Activated T-cell treated with anti-CD3 and anti-CD28 coated beads for 24 hours (primary cell): ENCODE measurements at regions not wholly inside any gene's neighbourhood (a gene's known extent, or its start where the extent isn't known, plus 50 kb on each side); places are given as distances from the start of the nearest gene placed in this dataset.
"Not testable (repeated sequence)": the region's sequence is repeated elsewhere in the genome, so short reads cannot be mapped to it uniquely, and the experiment has no call there.

Source experiments
- DNase-seq: peaks from one replicate; pipeline ENCODE4 v3.0.0-alpha.2; 2020; ENCODE audit warnings: low read depth

DNA sequence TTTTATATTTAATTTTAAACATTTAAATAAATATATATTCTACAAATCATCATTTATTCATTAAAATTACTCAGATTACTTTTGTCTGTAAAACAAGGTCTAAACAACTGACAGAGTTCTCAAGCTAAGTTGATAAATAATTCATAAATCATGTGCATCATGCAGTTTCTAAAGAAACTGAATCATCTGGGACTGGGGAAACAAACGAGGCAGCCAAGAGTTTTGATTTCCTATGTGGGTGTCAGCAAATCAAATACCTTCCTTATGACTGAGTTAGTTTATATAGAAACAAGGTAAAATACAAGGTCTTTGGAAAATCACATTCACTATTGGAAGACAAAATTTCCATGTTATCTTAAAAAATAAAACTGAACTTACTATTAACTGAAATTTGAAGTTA, 149.9 kb upstream of the BEND6 start:
- DNase-seq: no peak

DNA sequence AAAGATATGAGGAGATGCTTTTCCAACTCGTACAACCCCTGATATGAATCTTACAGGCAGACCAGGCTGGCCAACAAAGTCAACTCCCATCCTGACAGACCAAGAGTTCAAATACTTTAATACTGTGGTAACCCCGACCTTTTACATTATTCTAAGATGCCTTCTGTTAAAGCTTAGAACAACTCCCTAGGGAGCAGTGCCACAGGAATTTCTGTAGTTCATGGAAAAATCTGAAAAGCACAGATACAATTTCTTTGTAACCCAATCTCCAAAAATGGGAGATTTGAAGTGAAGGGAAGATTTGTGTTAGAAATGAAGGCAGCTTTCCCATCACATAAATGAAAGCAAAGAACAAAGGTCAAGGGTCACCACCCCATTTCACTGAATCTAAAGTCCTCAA, 151.3 kb upstream of the BEND6 start:
- no peak for DNase-seq

DNA sequence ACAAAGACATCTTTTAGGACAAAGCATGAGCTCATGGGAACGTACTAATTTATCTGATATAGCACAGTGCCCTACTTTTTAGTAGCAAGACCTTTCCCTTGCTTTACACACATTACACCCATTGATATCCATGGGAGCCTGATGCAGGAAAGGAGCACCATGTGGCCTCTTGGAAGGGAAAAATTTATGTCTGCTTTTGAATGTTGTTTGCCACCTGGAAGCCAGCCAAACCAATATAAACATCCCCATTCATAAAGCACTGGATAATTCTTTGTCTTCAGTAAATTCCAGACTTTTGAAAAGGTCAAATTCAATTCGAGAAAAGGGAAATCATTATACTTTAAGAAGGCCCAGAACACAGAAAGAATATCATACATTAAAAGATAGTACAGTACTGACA, 152.3 kb upstream of the BEND6 start:
- no peak for DNase-seq

DNA sequence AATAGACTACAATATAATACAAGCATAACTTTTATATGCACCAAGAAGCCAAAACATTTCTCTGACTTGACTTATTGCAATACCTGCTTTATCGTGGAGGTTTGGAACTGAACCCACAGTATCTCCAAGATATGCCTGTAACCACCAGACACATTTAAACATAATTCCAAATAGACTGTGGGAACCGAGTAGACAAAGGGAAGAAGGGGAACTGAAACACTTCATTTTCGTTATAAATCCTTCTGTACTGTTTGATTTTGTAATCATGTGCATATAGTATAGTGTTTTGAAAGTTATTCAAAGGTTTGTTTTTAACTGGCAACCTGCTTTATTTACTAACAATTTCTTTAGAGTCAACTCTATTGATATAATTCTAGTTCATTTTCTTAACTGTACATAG, 154.9 kb upstream of the BEND6 start:
- no peak for DNase-seq

DNA sequence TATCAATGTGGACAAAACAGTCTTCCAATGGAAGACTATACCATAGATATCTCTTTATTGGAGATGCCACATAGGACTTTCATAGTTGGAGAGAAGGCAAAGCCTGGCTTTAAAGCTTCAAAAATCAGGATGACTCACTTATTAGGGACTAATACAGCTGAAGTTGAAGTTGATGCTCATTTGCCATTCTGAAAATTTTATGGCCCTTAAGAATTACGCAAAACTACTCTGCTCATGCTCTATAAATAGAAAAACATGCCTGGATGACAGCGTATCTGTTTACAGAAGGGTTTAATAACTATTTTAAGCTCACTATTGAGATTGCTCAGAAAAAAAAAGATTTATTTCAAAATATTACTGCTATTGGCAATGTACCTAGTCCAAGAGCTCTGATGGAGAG, 155.5 kb upstream of the DST start:
- no peak for DNase-seq

DNA sequence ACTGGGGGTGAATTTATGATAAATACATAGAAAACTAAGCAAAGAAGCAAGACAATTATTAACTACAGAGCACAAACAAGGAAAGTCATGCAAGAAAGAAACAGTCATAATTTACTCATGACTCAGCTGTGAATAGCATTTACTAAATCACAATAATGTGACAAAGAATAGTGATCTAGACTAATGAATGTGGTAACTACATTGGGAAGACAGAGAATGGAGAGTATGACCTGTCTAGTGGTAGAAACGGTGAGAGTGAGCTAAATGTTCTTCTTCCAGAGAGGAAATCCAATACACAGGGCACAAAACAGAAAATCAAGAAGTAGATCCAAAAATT, 153.5 kb upstream of the DST start:
- no peak for DNase-seq

GRCh38 chr6:56795466-56796195, 152.9 kb upstream of the DST start:
- no peak for DNase-seq

DNA sequence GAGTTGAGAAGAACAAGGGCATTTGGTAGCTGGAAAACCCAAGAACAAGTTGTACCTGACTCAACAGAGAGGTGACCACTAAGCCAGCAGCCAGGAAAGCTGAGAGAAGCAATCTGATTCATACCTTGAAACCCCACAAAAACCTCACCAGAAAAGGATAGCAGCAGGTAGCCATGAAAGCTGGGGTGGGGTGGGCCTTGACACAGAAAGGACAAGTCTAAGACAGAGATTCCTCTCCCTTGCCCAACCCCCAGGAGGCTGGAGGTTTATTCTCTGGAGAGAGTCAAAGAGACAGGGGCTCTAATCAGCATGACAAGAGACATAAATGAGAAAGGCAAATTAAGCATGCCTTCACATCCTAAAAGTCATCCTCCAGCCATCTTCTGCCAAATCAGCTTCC, 151.7 kb upstream of the DST start:
- DNase-seq: no peak

DNA sequence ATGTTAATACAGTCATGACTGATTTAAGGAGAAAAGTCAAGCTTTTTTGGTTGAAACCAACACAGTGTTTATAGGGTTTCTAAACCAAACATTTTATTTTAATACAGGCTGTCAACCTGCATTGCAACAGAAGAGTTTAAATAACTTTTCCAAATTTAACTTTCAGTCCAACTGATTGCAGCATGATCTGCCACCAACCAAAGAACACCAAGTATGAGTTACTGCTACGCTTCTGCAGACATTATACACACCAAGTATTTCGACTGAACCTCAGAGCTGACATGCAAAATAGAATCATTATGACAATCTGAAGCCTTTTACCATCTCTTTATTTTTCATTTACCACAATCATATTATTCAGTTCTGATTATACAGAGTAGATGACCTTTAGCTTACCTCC, 151.2 kb upstream of the DST start:
- DNase-seq: no peak

- no peak for DNase-seq
Observed at GRCh38 chr6:56790414-56790813, 147.7 kb upstream of the DST start.

DNA sequence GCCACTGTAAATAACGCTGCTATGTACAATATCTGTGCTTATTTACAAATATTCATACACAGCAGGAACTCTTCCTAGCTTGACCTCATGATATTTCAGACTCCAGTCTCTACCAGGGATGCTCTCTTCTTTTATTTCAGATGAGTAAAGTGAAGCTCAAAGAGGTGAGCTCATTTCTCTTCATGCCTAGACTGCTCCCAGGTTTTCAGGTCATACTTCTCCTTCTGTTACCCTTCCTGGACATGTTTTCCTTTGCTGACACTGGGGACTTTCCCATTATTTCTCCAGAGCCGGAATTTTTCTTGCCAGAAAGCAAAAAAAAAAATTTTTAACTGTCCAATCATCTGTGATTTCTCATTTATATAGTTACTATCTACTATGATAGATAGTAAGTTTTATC, 147.2 kb upstream of the DST start:
- DNase-seq: no peak

DNA sequence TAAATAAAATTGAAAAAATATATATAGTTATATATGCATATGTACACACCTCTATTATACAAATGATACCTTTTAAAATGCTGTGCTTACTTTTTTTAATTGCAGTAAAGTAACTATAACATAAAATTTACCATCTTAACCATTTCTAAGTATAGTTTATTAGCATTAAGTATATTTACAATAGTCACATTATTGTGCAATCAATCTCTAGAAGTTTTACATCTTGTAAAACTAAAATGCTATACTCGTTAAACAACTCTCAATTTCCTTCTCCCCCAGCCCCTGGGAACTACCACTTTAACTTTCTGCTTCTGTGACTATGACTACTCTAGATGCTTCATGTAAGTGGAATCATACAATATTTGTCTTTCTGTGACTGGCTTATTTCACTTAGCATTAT, 146.7 kb upstream of the DST start:
- no peak for DNase-seq

- no peak for DNase-seq
Observed at GRCh38 chr6:56787209-56787608, 144.5 kb upstream of the DST start.

- DNase-seq: no peak
Observed at GRCh38 chr6:56786256-56786655, 143.6 kb upstream of the DST start.

DNA sequence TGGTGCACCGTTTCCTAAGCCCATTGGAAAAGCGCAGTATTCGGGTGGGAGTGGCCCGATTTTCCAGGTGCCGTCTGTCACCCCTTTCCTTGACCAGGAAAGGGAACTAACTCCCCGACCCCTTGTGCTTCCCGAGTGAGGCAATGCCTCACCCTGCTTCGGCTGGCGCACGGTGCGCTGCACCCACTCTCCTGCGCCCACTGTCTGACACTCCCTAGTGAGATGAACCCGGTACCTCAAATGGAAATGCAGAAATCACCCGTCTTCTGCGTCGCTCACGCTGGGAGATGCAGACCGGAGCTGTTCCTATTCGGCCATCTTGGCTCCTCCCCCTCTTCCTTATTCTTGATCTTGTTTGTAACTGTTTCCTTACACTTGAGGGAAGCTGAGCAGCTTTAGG, 142.8 kb upstream of the DST start:
- DNase-seq: not testable (repeated sequence)

GRCh38 chr6:56780109-56780508, 137.4 kb upstream of the DST start:
- DNase-seq: not testable (repeated sequence)

DNA sequence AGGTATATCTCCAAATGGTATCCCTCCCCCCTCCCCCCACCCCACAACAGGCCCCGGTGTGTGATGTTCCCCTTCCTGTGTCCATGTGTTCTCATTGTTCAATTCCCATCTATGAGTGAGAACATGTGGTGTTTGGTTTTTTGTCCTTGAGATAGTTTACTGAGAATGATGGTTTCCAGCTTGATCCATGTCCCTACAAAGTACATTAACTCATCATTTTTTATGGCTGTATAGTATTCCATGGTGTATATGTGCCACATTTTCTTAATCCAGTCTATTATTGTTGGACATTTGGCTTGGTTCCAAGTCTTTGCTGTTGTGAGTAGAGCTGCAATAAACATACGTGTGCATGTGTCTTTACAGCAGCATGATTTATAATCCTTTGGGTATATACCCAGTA, 135.8 kb upstream of the DST start:
- not testable (repeated sequence) for DNase-seq

DNA sequence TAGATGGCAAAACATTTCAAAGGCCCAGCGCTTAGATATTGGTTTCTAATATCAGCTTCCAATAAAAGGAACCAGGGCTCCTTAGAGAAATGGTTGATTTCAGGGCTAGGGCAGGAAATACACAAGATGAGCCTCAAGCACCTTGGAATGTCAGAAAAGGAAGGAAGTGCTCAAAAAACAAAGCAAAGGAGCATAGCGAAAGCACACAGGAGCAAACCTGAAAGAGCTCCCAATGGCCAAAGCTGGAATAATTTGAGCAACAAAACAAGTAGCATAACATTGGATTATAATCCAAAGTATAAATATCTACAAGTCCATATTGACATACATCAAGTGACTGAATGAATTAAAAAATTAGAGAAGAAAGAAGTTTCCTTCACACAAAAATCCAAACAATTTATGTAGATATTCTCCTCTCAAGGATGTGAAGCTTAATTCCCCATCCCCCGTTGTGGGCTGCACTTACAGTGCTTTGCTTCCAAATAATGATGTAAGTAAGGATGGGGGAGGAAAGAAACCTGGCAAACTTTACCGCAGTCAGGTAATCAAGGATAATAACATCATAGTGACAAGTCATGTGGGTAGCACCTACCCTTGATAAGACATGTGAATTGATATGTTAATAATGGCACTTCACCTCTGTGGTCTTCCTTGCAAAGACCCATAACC, 132.9 kb upstream of the DST start:
- no peak for DNase-seq

GRCh38 chr6:56772737-56773184, 130.1 kb upstream of the DST start:
- no peak for DNase-seq

DNA sequence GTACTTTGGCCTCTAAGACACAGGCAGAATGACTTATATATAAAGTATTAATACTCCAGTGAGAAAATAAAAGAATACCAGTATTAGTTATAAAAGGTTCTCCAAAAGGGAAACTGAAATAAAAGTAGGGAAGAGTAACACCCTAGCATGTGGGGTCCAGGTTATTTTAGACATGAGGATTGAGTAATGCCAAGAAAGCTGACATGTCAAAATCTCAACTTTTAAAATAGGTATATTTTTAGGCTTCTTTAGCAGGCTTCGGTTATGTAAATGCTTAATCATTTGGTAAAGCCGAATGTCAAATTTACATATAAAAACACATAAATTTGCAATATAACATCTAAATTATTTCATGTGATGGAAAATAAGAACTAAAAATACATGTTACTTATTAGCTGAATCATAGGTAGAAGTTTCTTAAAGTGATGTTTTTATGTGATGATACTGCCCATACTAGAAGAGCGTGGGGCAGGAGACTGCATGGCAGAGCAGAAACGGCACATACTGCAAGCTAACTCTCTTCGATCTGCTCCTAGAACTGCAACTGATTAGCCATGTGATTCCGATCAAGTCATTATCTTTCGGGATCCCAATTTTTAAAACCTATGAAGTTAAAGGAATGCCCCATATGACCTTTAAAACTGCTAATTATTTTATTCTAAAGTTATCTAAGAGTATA, 129.4 kb upstream of the DST start:
- no peak for DNase-seq

DNA sequence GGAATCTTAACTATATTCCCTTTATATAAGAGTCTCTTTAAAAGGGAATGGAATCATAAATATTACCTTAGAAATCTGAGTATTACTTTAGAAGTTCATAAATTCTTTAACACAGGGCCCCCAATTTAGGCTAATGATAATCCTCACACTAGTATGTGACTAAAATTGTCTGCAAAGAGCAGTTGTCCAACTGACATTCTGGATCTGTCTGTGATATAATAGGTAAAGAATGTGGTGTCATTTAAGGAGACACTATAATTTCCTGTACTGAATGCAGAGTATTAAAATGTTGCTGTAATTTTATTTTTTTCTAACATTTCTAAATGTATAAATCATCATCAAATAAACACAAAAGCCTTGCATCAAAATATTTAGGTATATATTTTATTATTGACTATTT, 128.5 kb upstream of the DST start:
- DNase-seq: no peak

- no peak for DNase-seq
Observed at GRCh38 chr6:56770011-56770520, 127.4 kb upstream of the DST start.

- DNase-seq: no peak
Observed at GRCh38 chr6:56767892-56768531, 125.3 kb upstream of the DST start.
